ENCODE measurements at regions not wholly inside any gene's neighbourhood (a gene's known extent, or its start where the extent isn't known, plus 50 kb on each side); places are given as distances from the start of the nearest gene placed in this dataset.

DNA sequence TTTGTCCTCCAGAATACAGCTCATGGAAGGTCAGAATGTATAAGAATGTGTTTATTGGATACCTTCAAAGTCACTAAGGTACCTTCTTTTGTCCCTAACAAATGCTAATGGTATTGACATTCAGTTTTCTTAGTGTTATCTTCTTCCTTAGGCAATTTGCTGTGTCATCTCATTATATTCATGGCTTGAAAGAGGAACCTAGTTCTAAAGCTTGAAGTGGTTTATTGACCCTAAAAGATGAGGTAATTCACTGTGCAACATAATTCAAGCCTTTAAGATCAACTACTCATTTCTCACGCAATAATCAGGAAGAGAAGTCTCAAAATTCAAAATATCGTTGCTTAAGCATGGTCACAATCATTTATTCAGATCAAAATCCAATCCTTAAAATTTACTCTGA is 342.7 kb upstream of the RIOK2 start:
- TF ChIP-seq, protein P1, sequence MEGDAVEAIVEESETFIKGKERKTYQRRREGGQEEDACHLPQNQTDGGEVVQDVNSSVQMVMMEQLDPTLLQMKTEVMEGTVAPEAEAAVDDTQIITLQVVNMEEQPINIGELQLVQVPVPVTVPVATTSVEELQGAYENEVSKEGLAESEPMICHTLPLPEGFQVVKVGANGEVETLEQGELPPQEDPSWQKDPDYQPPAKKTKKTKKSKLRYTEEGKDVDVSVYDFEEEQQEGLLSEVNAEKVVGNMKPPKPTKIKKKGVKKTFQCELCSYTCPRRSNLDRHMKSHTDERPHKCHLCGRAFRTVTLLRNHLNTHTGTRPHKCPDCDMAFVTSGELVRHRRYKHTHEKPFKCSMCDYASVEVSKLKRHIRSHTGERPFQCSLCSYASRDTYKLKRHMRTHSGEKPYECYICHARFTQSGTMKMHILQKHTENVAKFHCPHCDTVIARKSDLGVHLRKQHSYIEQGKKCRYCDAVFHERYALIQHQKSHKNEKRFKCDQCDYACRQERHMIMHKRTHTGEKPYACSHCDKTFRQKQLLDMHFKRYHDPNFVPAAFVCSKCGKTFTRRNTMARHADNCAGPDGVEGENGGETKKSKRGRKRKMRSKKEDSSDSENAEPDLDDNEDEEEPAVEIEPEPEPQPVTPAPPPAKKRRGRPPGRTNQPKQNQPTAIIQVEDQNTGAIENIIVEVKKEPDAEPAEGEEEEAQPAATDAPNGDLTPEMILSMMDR (IDR thresholded peaks at IDR 0.05): no peak
- no peak for TF ChIP-seq POLR2A (IDR thresholded peaks at IDR 0.05)
